HG02981 (cell line): ENCODE measurements at regions not wholly inside any gene's neighbourhood (a gene's known extent, or its start where the extent isn't known, plus 50 kb on each side); places are given as distances from the start of the nearest gene placed in this dataset.
A peak's percentile ranks its signal among the peaks of the same experiment; 100 is the strongest.

Experiments
- ATAC-seq: cut with Tn5 transposase; IDR thresholded peaks from one replicate; pipeline ENCODE4 v1.9.1; 2021; ENCODE audit warnings: mild to moderate bottlenecking, moderate library complexity; ENCODE audit not compliant: unreplicated experiment

DNA sequence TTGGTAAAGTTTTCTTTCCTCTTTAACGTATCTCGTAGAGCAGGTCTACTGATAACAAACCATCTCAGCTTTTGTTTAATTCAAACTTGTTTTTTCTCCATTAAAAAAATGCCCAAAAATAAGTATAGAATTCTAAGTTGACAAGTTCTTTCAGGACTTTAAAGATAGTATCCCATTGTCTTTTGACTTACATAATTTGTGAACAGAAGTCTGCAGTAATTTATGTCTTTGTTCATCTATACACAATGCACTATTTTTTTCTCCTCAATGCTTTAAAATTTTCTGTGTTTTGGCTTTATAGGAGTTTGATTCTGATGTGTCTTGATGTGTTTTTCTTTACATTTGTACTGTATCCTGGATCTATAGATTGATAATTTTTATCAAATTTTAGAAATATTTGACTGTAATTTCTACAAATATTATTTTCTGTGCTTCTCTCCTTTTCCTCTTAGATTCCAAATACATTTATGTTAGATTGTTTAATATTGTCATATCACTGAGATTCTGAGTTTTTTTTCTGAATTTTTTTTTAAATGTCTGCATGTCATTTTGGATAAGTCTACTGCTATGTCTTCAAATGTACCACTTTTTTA lies 143.3 kb downstream of the FTCDNL1 start:
- ATAC-seq, result no peak

DNA sequence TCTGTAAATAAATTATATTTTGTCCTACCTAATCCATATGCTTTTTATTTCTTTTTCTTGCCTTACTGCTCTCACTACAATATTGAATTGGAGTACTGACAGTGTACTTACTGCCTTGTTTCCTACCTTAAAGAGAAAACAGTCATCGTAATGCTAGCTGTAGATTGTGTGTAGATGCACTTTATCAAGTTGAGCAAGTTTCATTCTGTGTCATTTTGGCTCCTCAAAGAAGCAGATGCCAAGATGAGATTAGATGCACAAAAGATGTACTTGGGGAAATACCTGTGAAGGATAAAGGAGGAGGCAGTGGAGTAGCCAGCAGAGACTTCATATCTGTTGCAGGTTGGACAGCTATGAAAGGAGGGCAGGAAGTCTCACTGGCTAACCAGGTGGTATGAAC lies 145.5 kb downstream of the FTCDNL1 start:
- ATAC-seq, result no peak

DNA sequence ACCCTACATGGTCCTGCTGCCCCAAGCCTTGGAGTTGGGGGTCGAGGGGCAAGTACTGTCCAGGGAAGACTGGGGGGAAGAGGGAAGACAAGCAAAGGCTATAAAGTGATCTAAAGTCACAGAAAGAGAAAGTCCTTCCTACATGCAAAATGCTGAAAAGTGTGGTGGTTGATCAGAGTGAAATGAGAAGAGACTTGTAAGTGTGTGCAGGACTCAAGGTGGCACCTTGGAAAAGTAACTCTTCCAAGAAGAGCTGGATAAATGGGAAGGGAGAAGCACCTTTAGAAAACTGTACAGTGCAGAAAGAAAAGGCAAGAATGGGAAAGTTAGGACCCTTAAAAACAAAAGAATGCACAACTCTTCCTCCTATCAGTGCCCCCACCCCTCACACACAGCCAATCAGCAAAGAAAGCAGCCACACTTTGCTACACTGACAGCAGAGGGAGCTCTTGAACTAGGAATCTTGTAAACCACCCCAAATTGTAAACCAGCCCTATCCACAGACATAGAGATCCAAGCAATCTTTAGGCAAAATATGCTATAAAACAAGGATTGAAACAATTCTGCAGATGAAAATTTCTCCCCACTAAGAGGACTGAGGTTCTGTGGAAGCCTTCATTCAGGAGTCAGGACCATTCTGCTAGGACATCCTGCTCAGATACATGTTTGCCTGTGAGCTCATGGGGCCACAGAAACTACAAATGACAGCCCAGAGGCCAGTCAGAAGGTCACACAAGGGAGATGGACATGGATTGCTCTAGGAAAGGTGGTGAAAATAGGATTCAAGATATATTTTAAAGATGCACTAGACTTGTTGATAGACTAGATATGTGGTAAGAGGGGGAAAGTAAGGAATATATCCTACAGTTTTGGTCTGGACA lies 146.4 kb downstream of the FTCDNL1 start:
- no peak for ATAC-seq

DNA sequence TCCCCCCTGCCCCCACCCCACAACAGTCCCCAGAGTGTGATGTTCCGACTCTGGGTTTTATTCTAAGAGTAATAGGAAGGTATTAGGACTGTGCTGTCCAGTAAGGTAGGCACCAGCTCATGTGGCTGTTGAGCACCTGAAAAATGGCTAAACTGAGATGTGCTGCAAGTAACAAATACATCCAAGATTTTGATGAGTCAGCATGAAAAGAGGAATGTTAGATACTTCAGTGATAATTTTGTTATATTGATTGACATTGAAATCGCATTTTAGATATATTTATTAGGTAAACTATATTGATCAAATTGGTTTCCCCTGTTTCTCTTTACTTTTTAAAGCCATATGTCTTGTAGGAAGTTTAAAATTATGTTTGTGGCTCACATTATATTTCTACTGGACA lies 147.8 kb downstream of the FTCDNL1 start:
- no peak for ATAC-seq

DNA sequence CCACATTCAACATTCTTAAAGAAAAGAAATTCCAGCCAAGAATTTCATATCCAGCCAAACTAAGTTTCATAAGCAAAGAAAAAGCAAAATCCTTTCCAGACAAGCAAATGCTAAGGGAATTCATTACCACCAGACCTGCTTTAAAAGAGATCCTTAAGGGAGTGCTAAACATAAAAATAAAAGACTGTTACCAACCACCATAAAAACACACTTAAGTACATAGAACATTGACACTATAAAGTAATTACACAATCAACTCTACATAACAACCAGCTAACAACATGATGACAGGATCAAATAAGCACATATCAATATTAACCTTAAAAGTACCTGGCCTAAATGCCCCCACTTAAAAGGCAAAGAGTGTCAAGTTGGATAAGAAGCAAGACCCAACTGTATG lies 153.5 kb downstream of the FTCDNL1 start:
- ATAC-seq, result no peak

DNA sequence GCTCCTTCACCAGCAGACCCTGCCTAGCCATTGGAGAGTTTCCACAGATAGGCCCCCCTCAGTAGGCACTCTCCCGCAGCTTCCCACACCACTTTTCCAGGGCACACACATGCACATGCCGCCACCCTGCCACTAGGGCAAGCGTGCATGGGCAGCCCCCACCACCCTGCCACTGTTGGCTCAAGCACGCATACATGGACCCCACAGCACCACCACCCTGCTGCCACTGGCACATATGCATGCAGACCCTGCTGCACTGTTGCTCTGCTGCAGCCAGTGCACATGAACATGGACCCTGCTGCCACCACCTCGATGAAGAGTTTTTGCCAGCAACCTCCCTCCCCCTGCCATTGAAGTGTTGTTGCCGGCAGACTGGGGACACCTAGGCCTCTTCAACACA lies 154.9 kb downstream of the FTCDNL1 start:
- ATAC-seq, result no peak

DNA sequence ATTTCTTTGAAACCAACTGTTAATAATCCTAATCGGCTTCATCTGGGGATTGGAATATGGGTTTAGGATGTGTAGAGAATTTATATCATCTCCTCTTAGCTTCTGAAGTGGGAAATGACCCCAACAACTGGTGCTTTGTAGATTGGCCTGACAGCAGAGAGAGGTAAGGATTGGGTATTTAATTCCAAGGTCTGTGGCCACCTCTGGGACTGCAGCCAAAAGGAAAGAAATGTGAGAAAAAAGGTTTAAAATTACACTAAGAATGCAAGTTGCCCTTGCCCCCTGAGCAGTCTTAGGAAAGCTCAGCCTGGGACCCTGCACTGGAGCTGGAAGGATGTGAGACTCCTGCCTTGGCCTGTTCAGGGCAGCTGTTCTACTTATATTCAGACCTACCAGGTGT lies 157.1 kb downstream of the FTCDNL1 start:
- no peak for ATAC-seq

DNA sequence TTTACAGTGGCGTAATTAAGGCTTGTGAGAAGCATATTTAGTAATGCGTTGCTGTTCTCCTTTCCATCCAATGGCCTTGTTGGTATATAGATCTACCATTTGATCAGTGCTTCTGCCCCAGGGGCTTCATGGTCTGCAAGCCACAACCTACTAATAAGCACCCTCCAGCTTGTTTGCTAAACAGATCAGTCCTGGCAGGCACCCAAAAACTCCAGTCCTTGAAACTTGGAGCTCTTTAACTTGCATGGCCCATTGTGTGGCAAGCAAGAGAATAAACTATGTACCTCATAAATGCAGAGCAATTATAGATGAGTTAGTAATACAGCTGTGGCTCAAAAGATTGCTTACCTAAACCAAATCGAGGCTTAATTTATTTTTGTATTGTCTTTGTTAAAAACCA lies 158.5 kb downstream of the FTCDNL1 start:
- no peak for ATAC-seq

DNA sequence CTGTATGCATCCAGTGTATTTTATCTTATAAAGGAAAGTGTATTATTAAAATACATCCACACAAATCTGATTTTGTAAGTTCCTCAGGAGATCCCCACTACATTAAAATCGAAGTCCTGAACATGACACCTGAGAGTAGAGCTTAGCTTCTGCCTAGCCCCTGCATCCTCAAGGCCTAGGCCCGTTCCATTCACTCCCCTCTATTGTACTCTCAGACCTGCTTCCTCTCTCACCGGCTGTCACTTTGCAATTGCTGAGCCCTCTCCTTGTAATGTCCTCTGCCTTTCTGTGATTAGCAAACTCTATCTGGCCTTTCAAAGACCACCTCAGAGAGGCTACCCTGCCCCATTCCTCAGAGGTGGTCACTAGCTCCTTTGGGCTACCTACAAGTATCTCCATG lies 160.8 kb downstream of the FTCDNL1 start:
- no peak for ATAC-seq

DNA sequence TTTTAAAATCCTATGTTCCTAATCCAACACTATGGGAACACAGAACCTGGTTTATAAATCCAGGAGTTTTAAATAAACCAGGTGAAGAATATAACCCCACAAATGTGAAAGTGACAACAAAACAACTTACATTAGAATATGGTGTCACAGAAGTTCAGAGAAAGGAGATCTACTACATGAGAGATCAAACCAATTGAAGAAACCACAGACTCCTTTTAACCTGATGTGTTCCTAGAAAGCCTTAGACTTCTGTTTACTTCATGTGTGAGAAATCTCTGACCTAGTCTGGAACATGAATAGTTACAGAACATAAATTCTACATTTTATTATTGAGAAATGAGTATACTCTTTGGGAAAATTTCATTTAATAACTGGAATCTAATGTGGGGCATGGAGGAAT lies 165.3 kb downstream of the FTCDNL1 start:
- no peak for ATAC-seq

DNA sequence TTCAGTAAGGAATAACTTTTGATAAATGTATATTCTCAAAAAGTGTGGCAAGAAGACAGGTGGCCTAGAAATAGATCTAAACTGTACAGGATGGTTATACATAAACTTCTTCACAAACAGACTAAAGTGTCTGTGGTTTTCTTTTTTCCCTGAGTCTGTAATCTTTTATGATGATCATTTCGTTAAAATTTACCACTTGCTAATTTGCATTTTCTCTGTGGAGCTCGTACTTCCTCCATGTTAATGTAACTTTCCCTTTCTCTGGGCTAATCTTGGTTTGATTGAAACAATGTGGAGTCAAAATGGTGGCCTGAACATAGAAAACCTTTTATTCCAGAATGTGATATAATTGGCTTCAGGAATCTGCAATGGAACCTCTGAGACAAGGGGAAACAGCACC lies 166.2 kb downstream of the FTCDNL1 start:
- ATAC-seq, result no peak

DNA sequence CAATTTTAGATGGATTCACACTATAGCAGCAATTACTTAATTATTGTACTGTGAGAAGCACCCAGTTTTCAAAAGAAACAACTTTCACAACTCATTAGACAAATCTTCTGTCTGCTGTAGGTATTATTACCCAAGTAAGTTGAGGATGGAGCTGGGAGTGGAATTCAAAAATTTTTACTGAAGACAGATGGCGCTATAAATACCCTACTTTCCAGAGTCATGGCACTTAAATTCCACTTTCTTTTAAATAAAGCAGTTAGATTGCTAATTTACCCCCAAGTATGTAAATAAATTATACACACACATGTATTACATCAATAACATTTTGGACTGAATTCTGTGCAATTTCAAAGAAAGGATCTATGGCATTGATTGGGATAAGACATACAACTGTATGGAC lies 166.8 kb downstream of the FTCDNL1 start:
- ATAC-seq, result no peak

DNA sequence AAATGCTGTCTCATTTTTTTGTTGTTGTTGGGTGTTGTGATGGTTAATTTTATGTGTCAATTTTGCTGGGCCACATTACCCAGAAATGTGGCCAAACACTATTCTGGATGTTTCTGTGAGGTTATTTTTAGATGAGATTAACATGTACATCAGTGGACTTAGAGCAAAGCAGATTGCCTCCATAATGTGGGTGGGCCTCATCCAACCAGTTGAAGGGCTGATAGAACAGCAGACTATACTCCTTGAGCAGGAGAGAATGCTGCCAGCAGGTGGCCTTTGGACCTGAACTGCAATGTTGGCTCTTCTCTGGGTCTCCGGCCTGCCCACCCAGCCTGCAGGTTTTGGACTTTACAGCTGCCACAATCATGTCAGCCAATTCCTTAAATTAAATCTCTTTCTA lies 169.0 kb downstream of the FTCDNL1 start:
- no peak for ATAC-seq

DNA sequence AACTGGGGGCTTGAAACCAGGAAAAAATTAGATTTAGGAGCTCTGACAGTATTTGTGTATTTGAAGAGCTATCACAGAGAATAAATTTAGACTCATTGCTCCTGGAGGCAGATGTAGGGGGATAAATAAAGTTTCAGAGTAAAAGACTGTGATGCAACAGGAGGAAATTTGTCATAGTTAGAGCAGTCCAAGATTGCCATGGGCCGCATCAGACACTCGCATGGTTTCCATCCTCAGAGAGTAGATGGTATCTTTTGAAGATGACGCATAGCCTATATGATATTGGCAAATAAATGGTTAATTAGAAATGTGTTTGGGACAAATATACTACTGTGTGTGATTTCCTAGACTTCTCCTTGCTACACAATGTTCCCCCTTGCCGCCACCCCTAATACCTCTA lies 170.5 kb downstream of the FTCDNL1 start:
- no peak for ATAC-seq

DNA sequence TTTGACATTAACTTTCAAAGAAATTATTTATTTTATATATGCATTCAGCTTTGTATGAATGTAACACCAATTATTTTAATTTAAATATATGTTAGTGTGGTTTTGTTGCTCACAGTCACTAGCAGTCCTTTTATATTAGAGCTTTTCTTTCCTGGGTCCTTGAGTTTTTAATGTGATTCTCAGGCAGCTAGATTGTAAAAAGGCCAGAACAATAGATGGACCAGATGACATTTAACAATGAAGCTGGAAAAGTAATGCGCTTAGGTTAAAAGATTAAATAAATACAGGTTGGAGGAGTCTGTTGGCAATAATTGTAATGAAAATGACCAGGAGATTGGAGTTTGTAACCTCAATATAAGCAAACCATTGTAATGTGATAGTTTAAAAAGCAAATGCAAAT lies 171.1 kb downstream of the FTCDNL1 start:
- no peak for ATAC-seq

DNA sequence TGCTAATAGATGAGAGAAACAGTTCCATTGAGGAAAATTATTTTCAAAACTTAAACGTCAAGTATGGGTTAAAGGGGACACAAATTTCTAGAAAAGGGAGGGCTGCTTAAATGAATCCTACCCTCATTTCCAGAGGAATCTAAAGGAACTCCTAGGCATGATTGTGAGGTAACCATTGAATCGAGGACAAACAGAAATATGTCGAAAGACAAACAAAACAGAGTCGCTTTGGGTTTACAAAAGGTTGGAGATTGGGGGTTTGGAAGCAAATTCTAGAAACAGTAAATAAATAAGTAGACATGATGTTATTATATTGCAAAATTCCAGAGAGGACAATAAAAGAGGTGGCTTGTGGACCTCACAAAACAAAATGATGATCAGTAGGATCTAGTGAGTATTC lies 173.1 kb downstream of the FTCDNL1 start:
- ATAC-seq, result no peak

DNA sequence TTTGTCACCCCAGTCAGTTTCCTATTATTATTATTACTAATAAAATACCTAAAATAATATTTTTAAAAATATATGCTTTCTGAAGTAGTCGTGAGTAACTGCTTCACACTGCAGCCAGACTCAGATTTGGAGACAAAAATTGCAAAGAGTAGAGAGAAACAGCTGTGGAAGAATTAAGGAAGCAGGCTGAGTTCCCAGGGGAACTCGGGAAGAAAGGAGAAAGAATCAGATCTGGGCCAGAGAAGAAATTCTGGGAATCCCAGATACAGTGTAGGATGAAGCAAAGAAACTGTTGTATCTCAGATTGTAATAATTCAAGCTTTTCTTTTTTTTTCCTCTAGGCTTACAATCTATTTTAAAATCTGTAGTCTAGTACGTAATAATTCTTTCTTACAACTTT lies 182.3 kb downstream of the FTCDNL1 start:
- no peak for ATAC-seq

DNA sequence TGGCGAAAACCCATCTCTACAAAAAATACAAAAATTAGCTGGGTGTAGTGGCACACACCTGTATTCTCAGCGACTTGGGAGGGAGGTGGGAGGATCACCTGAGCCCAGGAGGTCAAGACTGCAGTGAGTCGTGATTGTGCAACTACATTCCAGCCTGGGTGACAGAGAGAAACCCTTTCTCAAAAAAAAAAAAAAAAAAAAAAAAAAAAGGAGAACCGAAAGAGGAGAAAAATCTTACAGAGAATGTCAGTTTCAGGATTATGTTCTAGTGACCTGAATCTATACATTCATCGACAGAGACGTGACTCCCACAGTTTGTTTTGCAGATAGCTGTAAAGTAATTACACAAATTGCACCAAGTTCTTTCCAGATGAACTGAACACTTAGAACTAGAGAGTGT lies 187.8 kb downstream of the FTCDNL1 start:
- ATAC-seq, result peak; percentile 52

DNA sequence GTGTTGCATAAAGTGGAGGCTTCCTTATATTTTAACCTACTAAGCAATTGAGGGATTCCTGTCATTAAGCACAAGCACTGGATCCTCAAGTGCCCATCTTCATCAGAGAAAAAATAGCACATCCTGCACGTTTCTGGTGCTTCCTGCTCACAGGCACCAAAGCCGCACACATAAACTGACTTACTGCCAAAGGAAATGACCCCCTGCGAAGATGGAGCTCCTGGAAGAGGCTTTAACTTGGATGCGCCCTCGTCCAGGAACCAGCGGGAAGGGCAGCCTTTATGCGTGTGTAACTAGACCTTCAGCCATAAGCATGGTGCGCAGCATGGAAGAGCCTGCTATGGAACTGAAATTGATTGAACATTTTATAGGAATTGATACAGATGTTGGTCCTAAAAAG lies 188.7 kb downstream of the FTCDNL1 start:
- ATAC-seq, result no peak

DNA sequence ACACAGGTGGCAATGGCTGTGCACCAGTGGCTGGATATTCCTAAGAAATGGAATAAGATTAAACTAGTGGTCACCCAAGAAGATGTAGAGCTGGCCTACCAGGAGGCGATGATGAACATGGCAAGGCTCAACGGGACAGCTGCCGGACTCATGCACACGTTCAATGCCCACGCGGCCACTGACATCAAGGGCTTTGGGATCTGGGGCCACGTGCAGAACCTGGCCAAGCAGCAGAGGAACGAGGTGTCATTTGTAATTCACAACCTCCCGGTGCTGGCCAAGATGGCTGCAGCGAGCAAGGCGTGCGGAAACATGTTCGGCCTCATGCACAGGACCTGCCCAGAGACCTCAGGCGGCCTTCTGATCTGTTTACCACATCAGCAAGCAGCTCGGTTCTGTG lies 190.8 kb downstream of the FTCDNL1 start:
- no peak for ATAC-seq

DNA sequence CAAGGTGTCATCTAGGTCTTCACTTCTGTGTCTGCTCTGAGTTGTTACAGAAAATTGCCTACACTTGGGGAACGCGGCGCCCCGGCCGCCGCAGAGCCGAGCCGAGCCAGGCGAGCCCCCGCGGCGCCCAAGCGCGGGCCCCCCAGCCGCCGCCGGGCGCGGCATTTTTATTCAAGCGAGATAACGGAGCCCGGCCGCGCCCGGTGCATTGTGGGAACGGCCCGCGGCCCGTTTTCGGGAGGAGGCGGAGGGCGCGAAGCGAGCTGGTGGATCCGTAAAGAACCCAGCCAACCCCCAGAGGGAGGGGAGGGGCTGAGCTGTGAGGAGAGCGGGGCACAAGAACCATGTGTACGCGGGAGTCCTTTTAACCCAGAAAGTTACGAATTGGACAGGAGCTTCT lies 191.8 kb downstream of the FTCDNL1 start:
- ATAC-seq, result no peak

DNA sequence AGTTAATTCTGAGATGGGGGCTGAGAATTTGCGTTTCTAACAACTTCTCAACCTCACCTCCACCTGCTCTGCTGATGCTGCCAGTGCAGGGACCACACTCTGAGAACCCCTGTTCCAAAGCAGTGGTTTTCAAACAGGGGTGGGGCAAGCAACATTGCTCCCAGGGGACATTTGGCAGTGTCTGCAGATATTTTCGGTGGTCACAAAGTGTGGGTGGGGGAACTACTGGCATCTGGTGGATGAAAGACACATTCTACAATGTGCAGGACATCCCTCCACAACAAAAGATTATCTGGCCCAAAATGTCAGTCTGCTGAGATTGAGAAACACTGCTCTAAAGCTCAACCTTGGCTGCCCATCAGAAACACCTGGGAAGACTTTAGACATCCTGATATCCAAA lies 188.7 kb upstream of the SATB2 start:
- peak; percentile 81 for ATAC-seq

DNA sequence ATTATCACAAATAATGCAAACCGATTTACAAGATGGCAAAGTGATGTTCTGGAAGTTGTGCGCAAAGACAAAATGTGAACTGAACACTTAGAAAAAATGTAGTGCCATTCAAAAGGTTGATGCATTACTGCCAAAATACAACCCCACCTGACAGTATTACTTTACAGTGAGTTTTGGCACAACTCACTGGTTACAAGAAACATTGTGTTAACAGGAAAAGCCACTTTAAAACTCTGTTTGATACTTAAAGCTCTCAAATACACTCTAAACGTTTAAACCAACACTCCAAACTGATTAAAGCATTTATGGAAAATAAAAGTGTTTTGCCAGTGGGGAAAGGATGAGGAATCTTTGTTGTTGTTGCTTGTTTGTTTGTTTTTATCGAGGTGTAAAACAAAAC lies 173.4 kb upstream of the SATB2 start:
- no peak for ATAC-seq
